ENCODE measurements at regions not wholly inside any gene's neighbourhood (a gene's known extent, or its start where the extent isn't known, plus 50 kb on each side); places are given as distances from the start of the nearest gene placed in this dataset.

DNA sequence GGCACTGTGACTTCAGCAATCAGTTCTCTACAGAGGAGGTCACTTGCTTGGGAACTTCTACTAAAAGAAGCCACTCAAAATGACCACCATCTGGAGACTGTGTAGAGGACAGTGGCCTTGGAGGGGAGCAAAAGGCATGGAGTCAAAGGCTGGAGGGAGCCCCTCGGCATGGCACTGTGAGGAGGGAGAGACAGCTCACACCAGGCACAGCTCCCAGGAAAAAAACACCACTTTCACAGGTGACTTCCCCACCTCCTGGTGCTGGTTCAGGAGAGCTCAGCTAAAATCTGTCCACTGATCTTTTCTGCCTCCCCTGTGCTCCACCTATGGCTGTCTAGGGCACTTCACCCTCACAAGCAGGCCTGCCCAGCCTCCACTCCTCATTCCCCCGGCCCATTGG is 649.4 kb upstream of the MGMT start:
- Histone ChIP-seq H3K36me3 (ENCODE audit: insufficient read depth, low read length) (no peaks in the 10 kb centered on the region), H3K27ac (ENCODE audit: low read length) (no peak overlapping the region), H3F3A (ENCODE audit: insufficient read depth, low read length, poor library complexity, severe bottlenecking) (no peaks in the 10 kb centered on the region), H3K4me2 (ENCODE audit: low read length) (no peak overlapping the region), H4K20me1 (ENCODE audit: insufficient read depth) (no peaks in the 10 kb centered on the region), H3K79me2 (replicated peaks; ENCODE audit: insufficient read depth, low read length) (no peaks in the 10 kb centered on the region), H3K27me3 (ENCODE audit: insufficient read depth, low read depth, low read length) (no peaks in the 10 kb centered on the region), H3K9ac (ENCODE audit: low read length) (no peak overlapping the region), H3K4me3 (ENCODE audit: low read length) (no peak overlapping the region), H2AFZ (ENCODE audit: low read depth, low read length) (no peak overlapping the region), H3K9me3 (ENCODE audit: low read length) (no peaks in the 10 kb centered on the region), H3K9me2 (ENCODE audit: insufficient read depth, low read length) (no peaks in the 10 kb centered on the region)
- TF ChIP-seq EP300 (conservative IDR thresholded peaks at IDR 0.05; ENCODE audit: poor library complexity, severe bottlenecking) (no peak), EZH2 (IDR thresholded peaks at IDR 0.05; ENCODE audit: borderline replicate concordance, insufficient read depth, low read length, poor library complexity, severe bottlenecking) (no peak), MXI1 (conservative IDR thresholded peaks at IDR 0.05; ENCODE audit: poor library complexity, severe bottlenecking) (no peak), RAD21 (conservative IDR thresholded peaks at IDR 0.05) (no peak), SMC3 (conservative IDR thresholded peaks at IDR 0.05; ENCODE audit: poor library complexity) (no peak), REST (IDR thresholded peaks at IDR 0.05; ENCODE audit: borderline replicate concordance) (no peak), POLR2AphosphoS5 (IDR thresholded peaks at IDR 0.05) (no peak), TAF1 (IDR thresholded peaks at IDR 0.05; ENCODE audit: low read depth) (no peak)
- TF ChIP-seq, protein P1, sequence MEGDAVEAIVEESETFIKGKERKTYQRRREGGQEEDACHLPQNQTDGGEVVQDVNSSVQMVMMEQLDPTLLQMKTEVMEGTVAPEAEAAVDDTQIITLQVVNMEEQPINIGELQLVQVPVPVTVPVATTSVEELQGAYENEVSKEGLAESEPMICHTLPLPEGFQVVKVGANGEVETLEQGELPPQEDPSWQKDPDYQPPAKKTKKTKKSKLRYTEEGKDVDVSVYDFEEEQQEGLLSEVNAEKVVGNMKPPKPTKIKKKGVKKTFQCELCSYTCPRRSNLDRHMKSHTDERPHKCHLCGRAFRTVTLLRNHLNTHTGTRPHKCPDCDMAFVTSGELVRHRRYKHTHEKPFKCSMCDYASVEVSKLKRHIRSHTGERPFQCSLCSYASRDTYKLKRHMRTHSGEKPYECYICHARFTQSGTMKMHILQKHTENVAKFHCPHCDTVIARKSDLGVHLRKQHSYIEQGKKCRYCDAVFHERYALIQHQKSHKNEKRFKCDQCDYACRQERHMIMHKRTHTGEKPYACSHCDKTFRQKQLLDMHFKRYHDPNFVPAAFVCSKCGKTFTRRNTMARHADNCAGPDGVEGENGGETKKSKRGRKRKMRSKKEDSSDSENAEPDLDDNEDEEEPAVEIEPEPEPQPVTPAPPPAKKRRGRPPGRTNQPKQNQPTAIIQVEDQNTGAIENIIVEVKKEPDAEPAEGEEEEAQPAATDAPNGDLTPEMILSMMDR (IDR thresholded peaks at IDR 0.05; ENCODE audit: poor library complexity, severe bottlenecking) = no peak

DNA sequence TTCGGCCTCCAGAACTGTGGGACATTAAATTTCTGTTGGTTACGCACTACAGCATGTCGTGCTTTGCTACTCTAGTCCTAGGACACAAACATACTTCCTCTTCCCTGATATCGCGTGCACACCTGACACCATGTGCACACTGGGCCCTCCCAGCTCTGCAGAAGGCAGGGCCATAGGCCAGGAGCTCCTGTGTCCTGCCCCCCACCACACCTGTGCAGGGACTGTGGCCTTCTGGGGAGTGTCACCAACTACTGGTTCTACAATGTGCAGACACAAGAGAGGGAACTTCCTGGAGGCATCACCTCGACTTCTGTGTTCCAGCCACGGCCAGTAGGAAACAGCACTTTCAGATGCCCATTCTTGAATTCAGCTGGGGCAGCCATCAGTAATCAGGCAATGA is 646.4 kb upstream of the MGMT start:
- H3K4me2 ChIP-seq (ENCODE audit: low read length) = no peak overlapping the region
- no peaks in the 10 kb centered on the region for H3K79me2 ChIP-seq (replicated peaks; ENCODE audit: insufficient read depth, low read length)
- no peak overlapping the region for H3K4me3 ChIP-seq (ENCODE audit: low read length)
- H3K27ac ChIP-seq (ENCODE audit: low read length) = no peak overlapping the region
- no peaks in the 10 kb centered on the region for H3K27me3 ChIP-seq (ENCODE audit: insufficient read depth, low read depth, low read length)
- no peaks in the 10 kb centered on the region for H3F3A ChIP-seq (ENCODE audit: insufficient read depth, low read length, poor library complexity, severe bottlenecking)
- H4K20me1 ChIP-seq (ENCODE audit: insufficient read depth) = no peaks in the 10 kb centered on the region
- no peaks in the 10 kb centered on the region for H3K9me2 ChIP-seq (ENCODE audit: insufficient read depth, low read length)
- no peak overlapping the region for H3K9ac ChIP-seq (ENCODE audit: low read length)
- no peaks in the 10 kb centered on the region for H3K36me3 ChIP-seq (ENCODE audit: insufficient read depth, low read length)
- H3K9me3 ChIP-seq (ENCODE audit: low read length) = no peaks in the 10 kb centered on the region
- H2AFZ ChIP-seq (ENCODE audit: low read depth, low read length) = no peak overlapping the region
- TF ChIP-seq EP300 (conservative IDR thresholded peaks at IDR 0.05; ENCODE audit: poor library complexity, severe bottlenecking) (no peak), MXI1 (conservative IDR thresholded peaks at IDR 0.05; ENCODE audit: poor library complexity, severe bottlenecking) (no peak), EZH2 (IDR thresholded peaks at IDR 0.05; ENCODE audit: borderline replicate concordance, insufficient read depth, low read length, poor library complexity, severe bottlenecking) (no peak), TAF1 (IDR thresholded peaks at IDR 0.05; ENCODE audit: low read depth) (no peak), SMC3 (conservative IDR thresholded peaks at IDR 0.05; ENCODE audit: poor library complexity) (no peak), REST (IDR thresholded peaks at IDR 0.05; ENCODE audit: borderline replicate concordance) (no peak), RAD21 (conservative IDR thresholded peaks at IDR 0.05) (no peak), POLR2AphosphoS5 (IDR thresholded peaks at IDR 0.05) (no peak)
- TF ChIP-seq, protein P1 (IDR thresholded peaks at IDR 0.05; ENCODE audit: poor library complexity, severe bottlenecking) = no peak
